ENCODE measurements at regions not wholly inside any gene's neighbourhood (a gene's known extent, or its start where the extent isn't known, plus 50 kb on each side); places are given as distances from the start of the nearest gene placed in this dataset.
A peak's percentile ranks its signal among the peaks of the same experiment; 100 is the strongest.
"Not testable (repeated sequence)": the region's sequence is repeated elsewhere in the genome, so short reads cannot be mapped to it uniquely, and the experiment has no call there.

- no peak for DNase-seq
These were observed 361.9 kb upstream of the EYS start for GRCh38 chr6:66068907-66069306.

- DNase-seq = no peak
These were observed 361.0 kb upstream of the EYS start for GRCh38 chr6:66068033-66068432.

- DNase-seq = no peak
These were observed 358.3 kb upstream of the EYS start for GRCh38 chr6:66065313-66065712.

- DNase-seq = no peak
These were observed 350.0 kb upstream of the EYS start for GRCh38 chr6:66057034-66057433.

GRCh38 chr6:66054967-66055366 is 347.9 kb upstream of the EYS start:
- DNase-seq = no peak

- DNase-seq = no peak
These were observed 344.8 kb upstream of the EYS start for GRCh38 chr6:66051812-66052211.

- no peak for DNase-seq
These were observed 341.9 kb upstream of the EYS start for GRCh38 chr6:66048684-66049474.

- DNase-seq = no peak
These were observed 325.6 kb upstream of the EYS start for GRCh38 chr6:66032626-66033025.

GRCh38 chr6:66029391-66029790 is 322.4 kb upstream of the EYS start:
- no peak for DNase-seq

GRCh38 chr6:65999288-65999791 is 292.3 kb upstream of the EYS start:
- no peak for DNase-seq

- DNase-seq = no peak
These were observed 291.5 kb upstream of the EYS start for GRCh38 chr6:65998544-65998943.

- no peak for DNase-seq
These were observed 290.5 kb upstream of the EYS start for GRCh38 chr6:65997539-65997938.

- no peak for DNase-seq
These were observed 289.1 kb upstream of the EYS start for GRCh38 chr6:65996096-65996495.

- DNase-seq = no peak
These were observed 282.6 kb upstream of the EYS start for GRCh38 chr6:65989676-65990075.

GRCh38 chr6:65988006-65988405 is 281.0 kb upstream of the EYS start:
- DNase-seq = no peak

GRCh38 chr6:65984089-65984488 is 277.1 kb upstream of the EYS start:
- DNase-seq = no peak

- peak; percentile 73 for DNase-seq
These were observed 272.1 kb upstream of the EYS start for GRCh38 chr6:65979120-65979519.

GRCh38 chr6:65971252-65971651 is 264.2 kb upstream of the EYS start:
- not testable (repeated sequence) for DNase-seq

GRCh38 chr6:65964261-65964660 is 257.2 kb upstream of the EYS start:
- no peak for DNase-seq

- no peak for DNase-seq
These were observed 248.0 kb upstream of the EYS start for GRCh38 chr6:65955034-65955433.

- DNase-seq = no peak
These were observed 241.0 kb upstream of the EYS start for GRCh38 chr6:65948062-65948461.

GRCh38 chr6:65943548-65943947 is 236.5 kb upstream of the EYS start:
- DNase-seq = no peak

GRCh38 chr6:65943051-65943450 is 236.0 kb upstream of the EYS start:
- no peak for DNase-seq

- peak; percentile 41 for DNase-seq
These were observed 231.0 kb upstream of the EYS start for GRCh38 chr6:65938000-65938399.

GRCh38 chr6:65935412-65935811 is 228.4 kb upstream of the EYS start:
- no peak for DNase-seq

Data from fibroblast of skin of abdomen (primary cell).